Activated CD8-positive, alpha-beta memory T cell treated with anti-CD3 and anti-CD28 coated beads, Interleukin-2, amount 50 U/mL, for 4 hours (primary cell): ENCODE measurements at regions not wholly inside any gene's neighbourhood (a gene's known extent, or its start where the extent isn't known, plus 50 kb on each side); places are given as distances from the start of the nearest gene placed in this dataset.
"Not testable (repeated sequence)": the region's sequence is repeated elsewhere in the genome, so short reads cannot be mapped to it uniquely, and the experiment has no call there.

ENCODE experiments used
- DNase-seq: peaks from one replicate; pipeline ENCODE4 v3.0.0-alpha.2; 2020

GRCh38 chr1:61028136-61028535 lies 54.2 kb upstream of the NFIA start:
- no peak for DNase-seq

DNA sequence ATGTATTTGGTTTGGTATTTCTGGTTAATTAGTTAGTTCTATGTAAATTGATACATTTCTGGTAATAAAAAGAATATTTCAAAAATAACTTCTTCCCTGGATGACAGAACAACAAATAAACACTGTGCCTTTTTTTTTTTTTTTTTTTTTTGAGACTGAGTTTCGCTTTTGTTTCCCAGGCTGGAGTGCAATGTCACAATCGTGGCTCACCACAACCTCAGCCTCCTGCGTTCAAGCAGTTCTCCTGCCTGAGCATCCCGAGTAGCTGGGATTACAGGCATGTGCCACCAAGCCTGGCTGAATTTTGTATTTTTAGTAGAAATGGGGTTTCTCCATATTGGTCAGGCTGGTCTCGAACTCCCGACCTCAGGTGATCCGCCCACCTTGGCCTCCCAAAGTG lies 64.3 kb upstream of the NFIA start:
- DNase-seq: not testable (repeated sequence)

- no peak for DNase-seq
Measured at GRCh38 chr1:61017651-61018050, 64.7 kb upstream of the NFIA start.

DNA sequence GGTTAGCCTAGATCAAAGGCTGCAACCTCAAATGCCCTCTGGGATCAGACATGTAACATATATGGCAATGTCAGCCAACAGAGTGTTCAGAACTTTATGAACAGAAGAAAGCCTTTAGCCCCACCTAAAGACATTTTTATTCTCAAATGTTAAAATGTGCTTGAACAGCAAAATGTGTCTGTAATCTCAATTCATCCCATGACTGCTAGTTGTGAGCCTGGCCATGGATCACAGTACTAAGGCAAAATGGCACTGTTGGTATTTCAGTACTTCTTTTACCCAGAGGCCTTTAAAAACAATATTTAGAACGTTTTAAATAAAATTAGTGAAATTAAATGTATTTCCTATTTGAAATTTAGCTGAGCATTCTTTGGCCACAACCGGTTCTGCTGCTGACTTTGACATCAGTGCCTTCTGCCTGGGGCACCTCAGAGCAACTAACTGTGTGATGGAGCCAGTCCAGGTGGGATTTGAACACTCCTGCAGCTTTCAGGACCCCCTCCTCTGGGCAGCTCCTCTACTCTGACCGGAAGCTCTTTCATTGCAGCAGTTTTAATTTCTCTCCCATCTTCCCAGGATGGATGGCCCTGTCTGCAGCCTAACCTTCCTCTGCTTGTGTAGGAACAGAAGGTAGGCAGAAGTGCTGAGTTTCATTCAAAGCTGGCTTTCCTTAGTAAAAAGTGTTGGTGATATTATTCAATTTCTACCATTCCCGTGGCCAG lies 68.3 kb upstream of the NFIA start:
- no peak for DNase-seq

DNA sequence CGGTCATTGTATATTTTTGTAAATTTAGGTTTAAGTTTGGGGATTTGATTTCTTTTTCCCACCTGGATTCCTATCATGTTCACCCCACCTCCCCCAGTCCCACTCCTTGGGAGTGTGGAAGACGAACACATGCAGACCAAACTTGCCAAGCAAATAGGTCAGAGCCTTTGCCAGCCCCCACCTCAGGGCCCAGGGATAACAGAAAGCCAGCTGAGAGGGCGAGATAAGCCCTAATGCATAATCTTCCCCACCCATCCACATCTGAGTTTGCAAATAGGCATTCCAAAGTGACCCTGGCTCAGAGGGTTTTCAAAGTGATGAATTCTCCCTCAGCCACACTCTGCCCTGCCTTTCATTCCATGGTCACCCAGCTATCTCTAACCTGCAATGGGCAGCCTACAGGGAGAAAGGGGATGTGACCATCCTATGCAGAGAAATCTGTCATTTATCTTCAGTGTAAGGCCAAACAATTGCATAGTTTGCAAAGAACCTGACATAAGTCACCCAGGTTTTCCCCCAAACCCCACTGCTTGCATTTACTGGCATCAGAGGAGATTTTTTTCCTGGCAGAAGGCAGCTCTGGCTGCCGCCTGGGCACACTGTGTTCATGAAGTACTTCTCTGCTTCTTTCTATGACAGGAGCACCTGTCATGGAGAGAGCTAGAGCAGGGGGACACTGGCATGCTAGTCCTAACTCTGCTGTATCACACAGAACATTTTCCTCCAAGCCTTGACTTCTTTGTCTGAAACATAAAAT lies 69.0 kb upstream of the NFIA start:
- no peak for DNase-seq

DNA sequence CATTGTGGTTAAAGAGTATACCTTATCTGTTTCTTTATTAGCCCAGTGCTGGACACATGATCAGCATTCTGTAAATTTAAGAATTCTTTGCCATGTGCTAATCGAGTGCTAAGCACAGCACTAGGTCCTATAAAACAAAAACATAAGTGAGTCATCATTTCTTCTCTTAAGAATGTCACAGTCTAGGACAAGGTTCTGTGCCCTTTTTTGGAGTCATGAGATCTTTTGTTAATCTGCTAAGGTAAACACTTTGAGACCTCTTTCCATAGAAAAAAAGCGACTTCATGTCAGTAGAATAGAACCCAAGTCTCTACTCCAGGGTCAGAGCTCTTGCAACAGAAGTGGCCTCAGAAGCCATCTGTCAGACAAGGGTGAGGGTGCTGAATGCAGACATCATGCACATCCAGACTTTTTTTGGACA lies 70.0 kb upstream of the NFIA start:
- DNase-seq: no peak

GRCh38 chr1:61011561-61012263 lies 70.6 kb upstream of the NFIA start:
- DNase-seq: no peak

DNA sequence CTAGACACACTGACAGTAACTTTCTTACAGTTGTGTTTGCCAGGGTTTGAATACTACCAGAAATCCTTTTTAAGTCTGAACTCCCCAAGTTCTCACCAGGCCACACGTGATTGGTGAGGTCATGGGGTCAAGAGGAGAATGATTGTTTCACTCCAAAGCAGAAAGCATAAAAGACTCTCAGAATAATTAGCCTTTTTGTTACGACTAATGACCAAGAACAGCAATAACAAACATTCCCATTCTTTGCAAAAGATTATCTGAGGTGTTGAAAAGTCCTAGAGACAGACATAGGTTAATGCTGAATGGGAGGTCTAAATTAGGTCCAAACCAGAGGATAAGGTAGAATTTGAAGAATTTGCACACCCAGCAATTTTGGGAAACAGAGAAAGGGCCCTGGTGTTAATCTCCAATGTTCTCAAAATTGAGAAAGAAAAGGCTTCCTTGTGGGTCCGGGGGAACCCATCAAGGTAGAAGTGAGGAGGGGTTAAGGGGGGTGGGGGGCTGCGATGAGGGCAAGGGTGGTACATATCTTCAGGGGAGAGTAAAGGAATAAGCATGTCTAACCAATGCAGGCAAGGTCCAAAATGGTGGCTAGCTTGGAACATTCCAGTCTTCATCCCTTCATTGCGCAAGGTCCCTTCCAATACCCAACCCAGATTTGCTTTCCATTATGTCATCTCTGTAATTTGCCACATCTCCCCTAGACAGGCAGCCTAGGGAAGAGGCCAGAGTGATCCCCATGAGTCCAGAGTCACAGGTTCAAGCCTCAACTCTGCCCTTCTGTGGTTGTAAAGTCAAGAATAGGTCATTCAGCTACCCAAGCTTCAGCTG lies 74.6 kb upstream of the NFIA start:
- DNase-seq: no peak

GRCh38 chr1:61005614-61006580 lies 76.5 kb upstream of the NFIA start:
- no peak for DNase-seq

GRCh38 chr1:61004262-61005003 lies 77.9 kb upstream of the NFIA start:
- DNase-seq: no peak

GRCh38 chr1:61000327-61000726 lies 82.0 kb upstream of the NFIA start:
- DNase-seq: no peak

GRCh38 chr1:60998786-60999185 lies 83.6 kb upstream of the NFIA start:
- DNase-seq: no peak

DNA sequence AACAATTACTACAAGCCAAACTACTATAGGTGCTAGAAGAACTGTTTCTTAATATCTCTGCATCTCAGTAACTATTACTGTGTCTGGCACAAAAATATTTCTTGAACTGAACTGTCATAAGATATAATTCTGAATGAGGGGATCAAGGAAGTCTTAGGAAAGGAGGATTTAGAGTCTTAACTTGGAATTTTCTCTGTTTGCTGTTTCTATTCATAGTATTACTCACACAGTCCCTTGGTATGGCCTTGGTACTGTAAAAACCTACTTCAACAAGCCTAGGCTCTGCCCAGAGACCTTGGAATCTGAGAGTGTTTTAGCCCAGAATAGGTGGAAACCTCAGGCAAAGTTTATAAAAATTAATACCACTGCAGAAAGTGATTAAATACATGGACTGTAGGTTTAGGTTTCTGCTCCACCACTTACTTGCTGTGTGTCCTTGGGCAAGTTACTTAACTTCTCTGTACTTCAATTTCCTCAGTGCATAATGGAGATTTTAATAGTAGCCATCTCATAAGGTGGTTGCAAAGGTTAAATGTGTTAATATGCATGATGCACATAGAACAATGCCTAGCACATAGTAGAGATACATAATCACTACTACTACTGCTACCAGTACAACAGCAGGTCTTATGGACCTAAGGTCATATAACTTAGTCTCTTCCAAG lies 87.4 kb upstream of the NFIA start:
- DNase-seq: no peak

DNA sequence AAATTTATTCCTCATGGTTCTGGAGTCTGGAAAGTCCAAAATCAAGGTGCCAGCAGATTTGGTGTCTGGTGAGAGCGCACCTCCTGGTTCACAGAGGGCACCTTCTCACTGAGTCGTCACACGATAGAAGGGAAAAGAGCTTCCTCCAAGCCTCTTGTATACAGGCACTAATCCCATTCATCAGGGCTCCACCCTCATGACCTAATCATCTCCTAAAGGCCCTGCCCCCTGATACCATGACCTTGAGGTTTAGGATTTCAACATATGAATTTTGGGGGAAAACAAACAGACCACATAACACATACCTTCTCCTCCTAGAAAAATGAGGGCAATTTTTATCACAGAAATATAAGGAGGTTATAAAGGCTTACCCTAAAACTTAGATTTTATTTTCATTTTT lies 88.0 kb upstream of the NFIA start:
- no peak for DNase-seq

GRCh38 chr1:60992165-60992564 lies 90.2 kb upstream of the NFIA start:
- DNase-seq: no peak

DNA sequence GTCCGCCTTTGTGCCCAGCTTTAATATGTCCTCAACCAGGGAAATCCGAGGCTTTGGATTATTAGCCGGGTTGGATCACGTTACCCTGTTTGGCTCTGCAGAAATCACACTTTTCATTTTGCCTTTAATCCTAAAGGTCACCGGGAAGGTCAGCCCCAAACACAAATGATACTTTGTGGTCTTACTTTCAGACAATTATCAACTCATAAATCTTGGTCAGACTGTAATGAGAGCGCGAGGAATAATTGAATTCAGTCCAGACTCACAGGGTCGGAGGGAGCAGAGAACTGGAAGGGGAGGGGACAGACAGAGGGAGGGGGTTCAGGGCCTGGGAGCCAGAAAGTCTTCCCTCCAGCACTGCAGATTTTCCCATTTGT lies 91.7 kb upstream of the NFIA start:
- no peak for DNase-seq

GRCh38 chr1:60989749-60990713 lies 92.3 kb upstream of the NFIA start:
- DNase-seq: no peak

DNA sequence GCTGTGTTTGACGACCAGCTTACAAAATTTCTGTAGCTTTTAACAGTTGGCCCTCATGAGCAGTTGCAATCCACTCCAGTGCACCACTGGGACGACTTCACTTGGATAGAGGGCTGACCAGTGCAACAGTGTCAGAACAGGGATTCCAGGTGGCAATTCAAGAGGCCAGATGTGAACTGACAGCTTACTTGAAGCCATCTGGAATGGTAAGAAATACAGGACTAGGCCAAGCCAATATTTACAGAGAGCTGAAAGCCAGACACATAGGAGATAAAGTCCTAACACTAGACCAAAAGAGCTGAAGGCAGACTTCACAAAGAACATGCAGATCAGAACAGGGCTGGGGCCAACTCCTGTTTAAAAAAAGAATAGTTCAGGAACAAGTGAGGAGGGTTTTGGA lies 93.5 kb upstream of the NFIA start:
- no peak for DNase-seq

- DNase-seq: no peak
Measured at GRCh38 chr1:60987904-60988303, 94.5 kb upstream of the NFIA start.
